ENCODE measurements at regions not wholly inside any gene's neighbourhood (a gene's known extent, or its start where the extent isn't known, plus 50 kb on each side); places are given as distances from the start of the nearest gene placed in this dataset.

- Histone ChIP-seq H3K9me3 (no peaks in the 10 kb centered on the region), H3K27me3 (no peaks in the 10 kb centered on the region), H3K4me3 (no peak overlapping the region), H3K36me3 (no peaks in the 10 kb centered on the region), H3K27ac (replicated peaks in 1 of 4) (no peak overlapping the region), H3K4me1 (no peaks in the 10 kb centered on the region)
- intact Hi-C loops (cut with DNase I): no loop called here
- WGBS: 75% methylated on average over 1 of the region's 1 CpG
- DNase-seq (ENCODE audit: extremely low spot score): no peak
- TF ChIP-seq CTCF (IDR thresholded peaks at IDR 0.05) (no peak), POLR2A (IDR thresholded peaks at IDR 0.05; ENCODE audit: low read depth) (no peak), POLR2AphosphoS5 (IDR thresholded peaks at IDR 0.05) (no peak), EP300 (IDR thresholded peaks at IDR 0.05) (no peak)
These were observed 299.6 kb upstream of the NCAM2 start for GRCh38 chr21:20698585-20698984.

DNA sequence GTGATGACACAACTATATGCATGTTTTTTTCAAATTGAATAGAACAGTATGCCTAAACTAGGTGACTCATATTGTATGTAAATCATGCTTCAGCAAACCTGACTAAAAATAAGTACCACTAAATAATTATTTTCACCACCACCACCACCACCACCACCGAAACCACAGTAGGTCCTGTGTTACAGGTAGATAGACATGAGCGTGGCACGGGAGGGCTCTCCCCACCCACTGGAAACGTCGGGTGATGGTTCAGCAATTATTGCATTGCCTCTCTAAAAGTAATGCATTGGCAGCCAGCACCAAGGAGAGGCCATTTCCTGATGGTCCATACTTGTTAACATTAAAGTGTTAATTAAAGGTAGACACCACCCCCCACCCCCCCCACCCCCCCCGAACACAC, 297.0 kb upstream of the NCAM2 start:
- WGBS: 94% methylated on average over 6 of the region's 6 CpGs
- intact Hi-C loops (cut with DNase I): no loop called here
- H3K27ac ChIP-seq (replicated peaks in 1 of 4): no peak overlapping the region
- TF ChIP-seq CTCF (IDR thresholded peaks at IDR 0.05) (no peak), POLR2AphosphoS5 (IDR thresholded peaks at IDR 0.05) (no peak), EP300 (IDR thresholded peaks at IDR 0.05) (no peak), POLR2A (IDR thresholded peaks at IDR 0.05; ENCODE audit: low read depth) (no peak)
- no peaks in the 10 kb centered on the region for H3K9me3 ChIP-seq
- H3K36me3 ChIP-seq: no peaks in the 10 kb centered on the region
- no peaks in the 10 kb centered on the region for H3K27me3 ChIP-seq
- no peak for DNase-seq (ENCODE audit: extremely low spot score)
- no peaks in the 10 kb centered on the region for H3K4me1 ChIP-seq
- H3K4me3 ChIP-seq: no peak overlapping the region

DNA sequence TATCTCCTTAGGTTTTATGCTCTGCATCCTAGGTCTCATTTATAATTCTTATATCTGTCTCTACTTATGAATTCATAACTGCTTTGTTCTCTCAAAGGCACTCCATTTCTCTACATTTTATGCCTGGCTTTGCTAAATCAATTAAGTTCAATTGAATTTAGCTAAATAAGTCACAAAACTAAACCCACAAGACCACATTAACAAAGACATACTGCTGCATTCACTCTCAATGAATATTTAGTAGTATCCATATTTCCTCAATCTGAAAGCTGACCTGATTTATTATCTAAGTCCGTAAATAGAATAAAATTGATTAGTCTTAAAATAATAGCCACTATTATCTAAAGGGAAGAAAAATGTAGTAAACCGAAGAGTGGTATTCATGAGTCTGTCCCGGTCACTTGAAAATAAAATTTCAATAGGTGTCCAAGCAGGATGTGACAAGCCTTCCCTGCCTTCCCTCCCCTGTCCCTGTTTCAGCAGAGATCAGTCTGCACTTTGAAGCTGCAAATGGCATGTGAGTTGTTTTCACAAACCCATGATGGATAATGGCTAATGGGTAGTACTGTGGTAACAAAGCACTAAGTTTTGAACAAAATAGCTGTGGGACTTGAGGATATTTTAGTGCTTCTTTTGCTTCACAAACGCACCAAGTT, 295.0 kb upstream of the NCAM2 start:
- Histone ChIP-seq H3K9me3 (no peaks in the 10 kb centered on the region), H3K36me3 (no peaks in the 10 kb centered on the region), H3K27me3 (no peaks in the 10 kb centered on the region), H3K27ac (replicated peaks in 1 of 4) (no peak overlapping the region), H3K4me3 (no peak overlapping the region), H3K4me1 (no peaks in the 10 kb centered on the region)
- 51% methylated on average over 4 of the region's 4 CpGs for WGBS
- DNase-seq (ENCODE audit: extremely low spot score): no peak
- intact Hi-C loops (cut with DNase I): no loop called here
- TF ChIP-seq POLR2A (IDR thresholded peaks at IDR 0.05; ENCODE audit: low read depth) (no peak), POLR2AphosphoS5 (IDR thresholded peaks at IDR 0.05) (no peak), CTCF (IDR thresholded peaks at IDR 0.05) (no peak), EP300 (IDR thresholded peaks at IDR 0.05) (no peak)

GRCh38 chr21:20720623-20721022, 277.6 kb upstream of the NCAM2 start:
- no peaks in the 10 kb centered on the region for H3K27me3 ChIP-seq
- no peaks in the 10 kb centered on the region for H3K36me3 ChIP-seq
- peaks cover 0 to 11% (median 3%) of the 10 kb centered on the region in 4 donors for H3K9me3 ChIP-seq
- TF ChIP-seq POLR2A (IDR thresholded peaks at IDR 0.05; ENCODE audit: low read depth) (no peak), EP300 (IDR thresholded peaks at IDR 0.05) (no peak), POLR2AphosphoS5 (IDR thresholded peaks at IDR 0.05) (no peak), CTCF (IDR thresholded peaks at IDR 0.05) (no peak)
- H3K4me3 ChIP-seq: no peak overlapping the region
- WGBS: 65% methylated on average over 2 of the region's 2 CpGs
- no peak for DNase-seq (ENCODE audit: extremely low spot score)
- intact Hi-C loops (cut with DNase I): no loop called here
- no peak overlapping the region for H3K27ac ChIP-seq (replicated peaks in 1 of 4)
- H3K4me1 ChIP-seq: no peaks in the 10 kb centered on the region

DNA sequence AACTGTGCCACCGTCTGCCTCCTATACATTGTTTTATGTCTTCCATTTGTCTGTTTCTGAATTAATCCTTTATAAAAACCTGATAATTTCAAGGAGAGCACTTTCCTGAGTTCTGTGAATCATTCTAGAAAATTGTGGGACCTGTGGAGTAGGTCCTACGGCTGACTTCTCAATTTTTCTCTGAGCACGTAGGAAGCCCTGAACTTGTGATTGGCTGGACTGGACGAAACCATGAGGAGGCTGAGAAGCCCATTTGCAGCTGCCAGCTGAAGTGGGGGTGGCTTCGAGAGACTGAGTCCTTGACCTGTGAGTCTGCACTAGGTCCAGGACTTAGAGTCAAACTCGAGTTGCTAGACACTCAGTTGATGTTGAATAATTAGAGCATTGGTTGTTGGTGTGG, 277.1 kb upstream of the NCAM2 start:
- 85% methylated on average over 6 of the region's 6 CpGs for WGBS
- TF ChIP-seq POLR2A (IDR thresholded peaks at IDR 0.05; ENCODE audit: low read depth): no peak
- TF ChIP-seq CTCF (IDR thresholded peaks at IDR 0.05): no peak
- TF ChIP-seq POLR2AphosphoS5 (IDR thresholded peaks at IDR 0.05): no peak
- no peak for TF ChIP-seq EP300 (IDR thresholded peaks at IDR 0.05)
- intact Hi-C loops (cut with DNase I): no loop called here
- Histone ChIP-seq H3K4me1 (no peaks in the 10 kb centered on the region), H3K27me3 (no peaks in the 10 kb centered on the region), H3K4me3 (no peak overlapping the region), H3K36me3 (no peaks in the 10 kb centered on the region), H3K27ac (replicated peaks in 1 of 4) (no peak overlapping the region), H3K9me3 (peaks cover 0 to 11% (median 3%) of the 10 kb centered on the region in 4 donors)
- DNase-seq (ENCODE audit: extremely low spot score): no peak
